Right lobe of liver (tissue), 4 donors: ENCODE measurements at regions not wholly inside any gene's neighbourhood (a gene's known extent, or its start where the extent isn't known, plus 50 kb on each side); places are given as distances from the start of the nearest gene placed in this dataset.

ENCODE experiments used
- POLR2A ChIP-seq: fragments of 450-650 bp; IDR thresholded peaks from one replicate; pipeline ENCODE4 v1.6.1; 2017; ENCODE audit warnings: antibody characterized with exemption, mild to moderate bottlenecking
- TF ChIP-seq, protein P1 (sequence below), 4 donors: fragments of 200-600 bp in 3 of 4; fragments of 450-650 bp in 1 of 4; IDR thresholded peaks; one replicate each; pipeline versions ENCODE4 v1.5.1 to v1.8.0; 2016 to 2022; ENCODE audit warnings: antibody characterized with exemption in 4 of 4, mild to moderate bottlenecking in 2 of 4
- donor health status: DM: no; HTN: no; CAD: no.
- donor health status: DM: no; HTN: no; CAD: no.
- donor health status: DM: no; HTN: yes; CAD: no.

DNA sequence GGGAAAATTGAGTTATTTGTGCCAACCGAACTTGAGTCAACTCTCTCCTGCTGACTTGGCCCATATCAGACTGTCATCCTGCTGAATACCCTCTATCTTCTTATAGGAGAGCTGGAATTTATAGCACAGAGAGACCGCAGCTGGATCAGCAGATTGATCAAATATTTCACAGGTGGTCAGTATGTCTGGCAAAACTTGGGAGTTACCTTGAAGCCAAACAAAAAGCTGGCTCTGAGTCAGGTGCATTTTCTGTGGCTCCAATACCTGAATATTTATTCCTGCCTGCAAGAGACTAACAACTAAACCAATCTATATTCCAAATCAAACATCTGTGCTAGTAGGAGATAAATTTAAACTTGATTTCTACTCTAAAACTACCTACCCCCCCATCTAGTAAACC lies 752.1 kb upstream of the ALCAM start:
- TF ChIP-seq, protein P1, sequence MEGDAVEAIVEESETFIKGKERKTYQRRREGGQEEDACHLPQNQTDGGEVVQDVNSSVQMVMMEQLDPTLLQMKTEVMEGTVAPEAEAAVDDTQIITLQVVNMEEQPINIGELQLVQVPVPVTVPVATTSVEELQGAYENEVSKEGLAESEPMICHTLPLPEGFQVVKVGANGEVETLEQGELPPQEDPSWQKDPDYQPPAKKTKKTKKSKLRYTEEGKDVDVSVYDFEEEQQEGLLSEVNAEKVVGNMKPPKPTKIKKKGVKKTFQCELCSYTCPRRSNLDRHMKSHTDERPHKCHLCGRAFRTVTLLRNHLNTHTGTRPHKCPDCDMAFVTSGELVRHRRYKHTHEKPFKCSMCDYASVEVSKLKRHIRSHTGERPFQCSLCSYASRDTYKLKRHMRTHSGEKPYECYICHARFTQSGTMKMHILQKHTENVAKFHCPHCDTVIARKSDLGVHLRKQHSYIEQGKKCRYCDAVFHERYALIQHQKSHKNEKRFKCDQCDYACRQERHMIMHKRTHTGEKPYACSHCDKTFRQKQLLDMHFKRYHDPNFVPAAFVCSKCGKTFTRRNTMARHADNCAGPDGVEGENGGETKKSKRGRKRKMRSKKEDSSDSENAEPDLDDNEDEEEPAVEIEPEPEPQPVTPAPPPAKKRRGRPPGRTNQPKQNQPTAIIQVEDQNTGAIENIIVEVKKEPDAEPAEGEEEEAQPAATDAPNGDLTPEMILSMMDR (IDR thresholded peaks at IDR 0.05): no peak
- TF ChIP-seq POLR2A: no peak
